ENCODE measurements at regions not wholly inside any gene's neighbourhood (a gene's known extent, or its start where the extent isn't known, plus 50 kb on each side); places are given as distances from the start of the nearest gene placed in this dataset.

GRCh38 chr10:113452146-113452845 is 100.6 kb upstream of the HABP2 start:
- TF ChIP-seq CTCF (IDR thresholded peaks at IDR 0.05) = no peak
- no peak for TF ChIP-seq POLR2A (IDR thresholded peaks at IDR 0.05)
